ENCODE measurements at regions not wholly inside any gene's neighbourhood (a gene's known extent, or its start where the extent isn't known, plus 50 kb on each side); places are given as distances from the start of the nearest gene placed in this dataset.
"Not testable (repeated sequence)": the region's sequence is repeated elsewhere in the genome, so short reads cannot be mapped to it uniquely, and the experiment has no call there.

DNA sequence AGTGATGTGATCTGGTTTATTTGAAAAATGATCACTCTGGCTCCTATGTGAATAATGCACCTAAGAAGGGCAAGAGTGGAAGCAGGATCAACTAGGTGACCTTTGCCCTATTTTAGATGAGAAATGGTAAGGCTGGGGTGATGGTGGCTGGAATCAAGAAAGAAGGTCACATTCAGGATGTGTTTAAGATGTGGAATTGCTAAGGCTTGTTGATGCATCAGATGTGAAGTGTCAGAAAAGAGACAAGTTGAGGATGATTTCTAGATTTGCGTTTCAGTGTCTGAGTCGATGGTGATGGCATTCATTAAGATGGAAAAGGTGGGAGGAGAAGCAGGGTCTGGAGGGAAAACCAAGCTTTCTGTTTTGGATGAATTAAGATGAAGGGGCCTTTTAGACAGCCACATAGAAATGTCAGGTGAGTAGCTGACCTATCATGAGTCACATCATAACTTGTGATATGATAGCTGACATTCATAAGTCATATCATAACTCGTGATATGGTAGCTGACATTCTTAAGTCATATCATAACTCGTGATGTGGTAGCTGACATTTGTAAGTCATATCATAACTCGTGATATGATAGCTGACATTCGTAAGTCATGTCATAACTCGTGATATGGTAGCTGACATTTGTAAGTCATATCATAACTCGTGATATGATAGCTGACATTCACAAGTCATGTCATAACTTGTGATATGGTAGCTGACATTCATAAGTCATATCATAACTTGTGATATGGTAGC is 101.2 kb upstream of the SEC11C start:
- Histone ChIP-seq H3K9ac (ENCODE audit: low read length) (no peak overlapping the region), H3K4me1 (ENCODE audit: control insufficient read depth, low read depth, low read length) (no peaks in the 10 kb centered on the region), H3K27ac (ENCODE audit: low read length) (no peak overlapping the region), H3K4me3 (ENCODE audit: low read length) (no peak overlapping the region), H3K36me3 (ENCODE audit: control insufficient read depth, low read depth, low read length) (no peaks in the 10 kb centered on the region), H3K27me3 (ENCODE audit: control insufficient read depth, insufficient read depth, low read length) (no peaks in the 10 kb centered on the region), H3K9me3 (ENCODE audit: control insufficient read depth, low read depth, low read length) (no peaks in the 10 kb centered on the region)

DNA sequence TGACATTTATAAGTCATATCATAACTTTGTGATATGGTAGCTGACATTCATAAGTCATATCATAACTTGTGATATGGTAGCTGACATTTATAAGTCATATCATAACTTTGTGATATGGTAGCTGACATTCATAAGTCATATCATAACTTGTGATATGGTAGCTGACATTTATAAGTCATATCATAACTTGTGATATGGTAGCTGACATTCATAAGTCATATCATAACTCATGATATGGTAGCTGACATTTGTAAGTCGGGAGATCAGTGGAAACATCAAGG is 100.7 kb upstream of the SEC11C start:
- H3K4me3 ChIP-seq (ENCODE audit: low read length); H3K9me3 ChIP-seq (ENCODE audit: control insufficient read depth, low read depth, low read length); H3K9ac ChIP-seq (ENCODE audit: low read length); H3K27me3 ChIP-seq (ENCODE audit: control insufficient read depth, insufficient read depth, low read length); H3K27ac ChIP-seq (ENCODE audit: low read length); H3K36me3 ChIP-seq (ENCODE audit: control insufficient read depth, low read depth, low read length); H3K4me1 ChIP-seq (ENCODE audit: control insufficient read depth, low read depth, low read length): not testable (repeated sequence)

DNA sequence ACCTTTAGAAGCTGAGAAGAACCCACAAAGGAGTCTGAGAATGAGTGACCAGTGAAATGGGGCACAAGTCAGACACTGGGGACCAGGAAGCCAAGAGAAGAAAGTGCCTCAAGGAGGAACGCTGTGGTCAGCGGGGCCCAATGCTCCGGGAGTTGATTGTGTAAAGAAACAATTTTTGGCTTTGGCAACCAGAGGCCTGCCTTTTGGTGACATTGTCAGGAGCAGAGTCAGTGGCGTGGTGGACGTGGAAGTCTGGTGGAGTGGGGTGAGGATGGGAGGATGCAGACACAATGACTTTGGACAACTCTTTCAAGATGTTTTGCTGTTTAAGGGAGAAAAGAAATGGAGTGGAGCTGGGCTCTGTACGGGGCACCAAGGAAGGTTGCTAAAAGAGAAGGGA is 100.2 kb upstream of the SEC11C start:
- H3K36me3 ChIP-seq (ENCODE audit: control insufficient read depth, low read depth, low read length), result no peaks in the 10 kb centered on the region
- H3K27me3 ChIP-seq (ENCODE audit: control insufficient read depth, insufficient read depth, low read length), result no peaks in the 10 kb centered on the region
- H3K27ac ChIP-seq (ENCODE audit: low read length), result no peak overlapping the region
- no peaks in the 10 kb centered on the region for H3K4me1 ChIP-seq (ENCODE audit: control insufficient read depth, low read depth, low read length)
- H3K9me3 ChIP-seq (ENCODE audit: control insufficient read depth, low read depth, low read length), result no peaks in the 10 kb centered on the region
- no peak overlapping the region for H3K4me3 ChIP-seq (ENCODE audit: low read length)
- H3K9ac ChIP-seq (ENCODE audit: low read length), result no peak overlapping the region

DNA sequence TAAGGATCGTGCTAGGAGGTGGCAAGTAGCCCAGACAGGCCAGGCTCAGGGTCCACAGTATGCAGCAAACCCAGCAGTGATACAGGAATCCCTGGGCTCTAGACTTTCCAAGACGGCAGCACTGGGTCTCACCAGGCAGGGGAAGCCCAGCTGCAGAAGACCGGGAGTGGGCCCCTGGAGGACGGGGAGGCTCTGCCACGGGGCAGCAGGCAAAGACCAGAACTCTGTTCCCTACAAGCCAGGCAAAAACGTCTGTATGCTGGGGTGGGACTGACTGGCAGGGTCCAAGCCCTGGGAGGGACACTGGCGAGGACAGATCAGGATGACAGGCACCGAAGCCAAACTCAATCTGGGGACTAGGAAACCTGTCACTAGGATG is 98.9 kb upstream of the SEC11C start:
- no peaks in the 10 kb centered on the region for H3K4me1 ChIP-seq (ENCODE audit: control insufficient read depth, low read depth, low read length)
- no peak overlapping the region for H3K9ac ChIP-seq (ENCODE audit: low read length)
- no peaks in the 10 kb centered on the region for H3K27me3 ChIP-seq (ENCODE audit: control insufficient read depth, insufficient read depth, low read length)
- H3K27ac ChIP-seq (ENCODE audit: low read length), result no peak overlapping the region
- H3K9me3 ChIP-seq (ENCODE audit: control insufficient read depth, low read depth, low read length), result no peaks in the 10 kb centered on the region
- H3K36me3 ChIP-seq (ENCODE audit: control insufficient read depth, low read depth, low read length), result no peaks in the 10 kb centered on the region
- H3K4me3 ChIP-seq (ENCODE audit: low read length), result no peak overlapping the region

- H3K4me1 ChIP-seq (ENCODE audit: control insufficient read depth, low read depth, low read length), result no peaks in the 10 kb centered on the region
- no peaks in the 10 kb centered on the region for H3K27me3 ChIP-seq (ENCODE audit: control insufficient read depth, insufficient read depth, low read length)
- H3K9me3 ChIP-seq (ENCODE audit: control insufficient read depth, low read depth, low read length), result no peaks in the 10 kb centered on the region
- H3K27ac ChIP-seq (ENCODE audit: low read length), result no peak overlapping the region
- no peak overlapping the region for H3K4me3 ChIP-seq (ENCODE audit: low read length)
- H3K36me3 ChIP-seq (ENCODE audit: control insufficient read depth, low read depth, low read length), result no peaks in the 10 kb centered on the region
- H3K9ac ChIP-seq (ENCODE audit: low read length), result no peak overlapping the region
Measured at GRCh38 chr18:59041296-59041695, 98.4 kb upstream of the SEC11C start.

DNA sequence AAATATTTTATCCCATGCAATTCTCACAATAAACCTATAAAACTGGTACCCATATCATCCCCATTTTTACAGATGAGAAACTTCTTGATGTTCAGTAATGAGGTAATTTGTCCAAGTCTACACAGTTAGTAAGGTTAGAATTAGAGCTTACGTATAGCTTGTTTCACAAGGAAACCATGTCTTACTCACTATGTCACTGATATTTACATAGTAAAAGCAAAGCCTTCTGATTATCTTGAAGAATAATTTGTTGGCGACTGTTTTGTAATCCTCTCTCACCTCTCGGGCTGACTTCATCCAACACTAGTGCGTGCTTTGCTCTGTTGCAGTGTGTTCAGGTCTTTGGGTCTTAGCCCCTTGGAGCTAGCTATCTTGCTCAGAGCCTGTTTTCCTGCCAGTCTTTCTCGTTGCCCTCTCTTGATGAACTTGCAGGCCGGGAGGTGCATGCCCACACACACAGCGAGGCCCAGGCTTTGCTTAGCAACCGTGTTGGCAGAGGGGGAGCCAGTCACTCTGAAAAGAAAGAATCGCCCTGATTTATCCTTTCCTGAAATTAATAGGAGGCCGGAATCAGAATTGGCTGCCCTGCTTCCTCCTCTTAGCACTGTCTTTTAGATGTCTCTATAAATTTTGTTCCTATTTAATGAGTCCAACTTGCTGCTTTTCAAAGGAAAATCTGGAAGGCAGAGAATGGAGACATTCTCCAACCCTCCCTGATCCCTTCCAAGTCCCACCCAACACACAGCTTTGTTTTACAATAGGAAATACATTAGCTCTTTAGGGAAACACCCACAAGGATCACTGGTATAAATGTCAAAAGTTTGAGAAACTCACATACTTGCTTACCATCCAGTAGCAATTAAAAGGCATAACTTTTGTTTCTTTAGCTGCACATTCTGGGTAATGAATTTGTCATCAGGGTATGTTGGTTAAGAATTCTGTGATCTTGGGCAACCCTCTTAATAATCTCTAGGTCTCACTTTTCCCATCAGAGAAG is 97.6 kb upstream of the SEC11C start:
- Histone ChIP-seq H3K27me3 (ENCODE audit: control insufficient read depth, insufficient read depth, low read length) (no peaks in the 10 kb centered on the region), H3K9me3 (ENCODE audit: control insufficient read depth, low read depth, low read length) (no peaks in the 10 kb centered on the region), H3K4me1 (ENCODE audit: control insufficient read depth, low read depth, low read length) (no peaks in the 10 kb centered on the region), H3K9ac (ENCODE audit: low read length) (no peak overlapping the region), H3K36me3 (ENCODE audit: control insufficient read depth, low read depth, low read length) (no peaks in the 10 kb centered on the region), H3K27ac (ENCODE audit: low read length) (no peak overlapping the region), H3K4me3 (ENCODE audit: low read length) (no peak overlapping the region)

GRCh38 chr18:59044855-59045254 is 94.8 kb upstream of the SEC11C start:
- Histone ChIP-seq H3K9me3 (ENCODE audit: control insufficient read depth, low read depth, low read length) (no peaks in the 10 kb centered on the region), H3K27ac (ENCODE audit: low read length) (no peak overlapping the region), H3K27me3 (ENCODE audit: control insufficient read depth, insufficient read depth, low read length) (no peaks in the 10 kb centered on the region), H3K9ac (ENCODE audit: low read length) (no peak overlapping the region), H3K36me3 (ENCODE audit: control insufficient read depth, low read depth, low read length) (no peaks in the 10 kb centered on the region), H3K4me3 (ENCODE audit: low read length) (no peak overlapping the region), H3K4me1 (ENCODE audit: control insufficient read depth, low read depth, low read length) (peaks cover 14% of the 10 kb centered on the region)

- Histone ChIP-seq H3K27ac (ENCODE audit: low read length) (no peak overlapping the region), H3K9me3 (ENCODE audit: control insufficient read depth, low read depth, low read length) (no peaks in the 10 kb centered on the region), H3K9ac (ENCODE audit: low read length) (no peak overlapping the region), H3K4me1 (ENCODE audit: control insufficient read depth, low read depth, low read length) (peaks cover 20% of the 10 kb centered on the region), H3K36me3 (ENCODE audit: control insufficient read depth, low read depth, low read length) (no peaks in the 10 kb centered on the region), H3K27me3 (ENCODE audit: control insufficient read depth, insufficient read depth, low read length) (no peaks in the 10 kb centered on the region), H3K4me3 (ENCODE audit: low read length) (no peak overlapping the region)
Measured at GRCh38 chr18:59047321-59048047, 92.2 kb upstream of the SEC11C start.

GRCh38 chr18:59048048-59048363 is 91.7 kb upstream of the SEC11C start:
- Histone ChIP-seq H3K9me3 (ENCODE audit: control insufficient read depth, low read depth, low read length) (no peaks in the 10 kb centered on the region), H3K4me1 (ENCODE audit: control insufficient read depth, low read depth, low read length) (peaks cover 20% of the 10 kb centered on the region), H3K9ac (ENCODE audit: low read length) (no peak overlapping the region), H3K27me3 (ENCODE audit: control insufficient read depth, insufficient read depth, low read length) (no peaks in the 10 kb centered on the region), H3K4me3 (ENCODE audit: low read length) (no peak overlapping the region), H3K27ac (ENCODE audit: low read length) (no peak overlapping the region), H3K36me3 (ENCODE audit: control insufficient read depth, low read depth, low read length) (no peaks in the 10 kb centered on the region)

DNA sequence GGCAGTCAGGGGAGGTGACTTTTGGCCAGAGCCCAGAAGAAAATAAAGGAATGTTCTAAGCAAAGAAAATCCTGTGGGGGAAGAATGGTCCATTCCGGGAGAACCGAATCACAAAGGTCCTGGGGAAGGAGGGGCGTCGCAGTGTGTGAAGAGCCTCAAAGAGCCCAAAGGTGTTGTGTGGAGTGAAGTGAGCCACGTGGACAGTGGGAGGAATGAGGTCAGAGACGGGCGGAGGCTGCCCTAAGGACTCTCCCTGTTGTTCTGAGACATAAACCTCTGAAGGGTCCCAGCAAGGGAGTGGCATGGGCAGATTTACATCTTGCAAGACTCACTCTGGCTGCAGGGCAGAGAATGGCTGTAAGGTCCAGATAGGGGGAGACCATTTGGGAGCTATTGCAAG is 91.3 kb upstream of the SEC11C start:
- H3K9ac ChIP-seq (ENCODE audit: low read length), result no peak overlapping the region
- no peak overlapping the region for H3K27ac ChIP-seq (ENCODE audit: low read length)
- H3K27me3 ChIP-seq (ENCODE audit: control insufficient read depth, insufficient read depth, low read length), result no peaks in the 10 kb centered on the region
- no peaks in the 10 kb centered on the region for H3K9me3 ChIP-seq (ENCODE audit: control insufficient read depth, low read depth, low read length)
- no peaks in the 10 kb centered on the region for H3K36me3 ChIP-seq (ENCODE audit: control insufficient read depth, low read depth, low read length)
- no peak overlapping the region for H3K4me3 ChIP-seq (ENCODE audit: low read length)
- H3K4me1 ChIP-seq (ENCODE audit: control insufficient read depth, low read depth, low read length), result peaks cover 20% of the 10 kb centered on the region

DNA sequence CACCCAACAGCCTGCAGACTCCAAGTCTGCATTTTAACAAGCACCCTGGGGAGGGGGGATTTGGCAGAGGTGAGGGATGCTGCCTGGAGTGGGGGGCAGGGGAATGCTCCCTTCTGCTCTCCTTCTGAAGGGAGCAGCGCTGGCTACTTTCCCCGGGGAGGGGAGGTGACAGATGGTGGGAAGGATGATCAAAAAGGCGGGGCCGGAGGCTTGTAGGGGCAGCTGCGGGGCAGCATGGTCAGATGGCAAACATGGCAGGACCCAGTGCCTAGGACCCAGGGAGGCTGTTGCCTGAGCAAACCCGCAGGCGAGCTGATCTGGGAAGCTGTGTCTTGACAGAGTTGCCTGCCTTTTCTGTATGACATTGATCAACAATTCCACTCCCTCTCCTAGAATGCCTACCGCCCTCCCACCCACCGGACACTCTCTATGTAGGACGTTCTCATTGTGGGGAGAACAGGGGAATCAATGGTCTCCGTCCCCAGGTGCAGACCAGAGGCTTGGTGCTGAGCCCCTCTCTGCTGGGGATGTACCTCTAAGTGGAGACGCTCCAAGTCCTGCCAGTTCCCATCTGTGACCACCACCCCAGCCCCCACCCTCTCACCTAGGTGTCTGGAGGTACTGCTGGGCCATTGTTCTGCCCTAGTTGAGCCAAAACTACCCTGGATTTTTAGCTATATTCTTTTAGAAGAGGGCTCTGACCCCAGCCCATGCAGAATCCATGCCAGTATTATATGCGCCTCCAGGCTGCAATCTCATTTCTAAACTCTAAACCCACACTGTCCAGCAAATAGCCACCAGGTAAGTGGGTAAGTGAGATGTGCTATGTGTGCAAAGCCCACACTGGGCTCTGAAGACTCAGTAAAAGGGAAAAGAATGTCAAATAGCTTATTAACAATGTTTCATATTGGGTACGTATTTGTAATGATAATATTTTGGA is 89.7 kb upstream of the SEC11C start:
- no peak overlapping the region for H3K27ac ChIP-seq (ENCODE audit: low read length)
- no peak overlapping the region for H3K9ac ChIP-seq (ENCODE audit: low read length)

More for the DNA sequence above, 89.7 kb upstream of the SEC11C start:
- Histone ChIP-seq H3K27me3 (ENCODE audit: control insufficient read depth, insufficient read depth, low read length) (no peaks in the 10 kb centered on the region), H3K9me3 (ENCODE audit: control insufficient read depth, low read depth, low read length) (no peaks in the 10 kb centered on the region), H3K36me3 (ENCODE audit: control insufficient read depth, low read depth, low read length) (no peaks in the 10 kb centered on the region), H3K4me3 (ENCODE audit: low read length) (peak overlapping the region; percentile 3), H3K4me1 (ENCODE audit: control insufficient read depth, low read depth, low read length) (peaks cover 20% of the 10 kb centered on the region)

All from iPS-18a (cell line).